ENCODE measurements at regions not wholly inside any gene's neighbourhood (a gene's known extent, or its start where the extent isn't known, plus 50 kb on each side); places are given as distances from the start of the nearest gene placed in this dataset.
"Not testable (repeated sequence)": the region's sequence is repeated elsewhere in the genome, so short reads cannot be mapped to it uniquely, and the experiment has no call there.

DNA sequence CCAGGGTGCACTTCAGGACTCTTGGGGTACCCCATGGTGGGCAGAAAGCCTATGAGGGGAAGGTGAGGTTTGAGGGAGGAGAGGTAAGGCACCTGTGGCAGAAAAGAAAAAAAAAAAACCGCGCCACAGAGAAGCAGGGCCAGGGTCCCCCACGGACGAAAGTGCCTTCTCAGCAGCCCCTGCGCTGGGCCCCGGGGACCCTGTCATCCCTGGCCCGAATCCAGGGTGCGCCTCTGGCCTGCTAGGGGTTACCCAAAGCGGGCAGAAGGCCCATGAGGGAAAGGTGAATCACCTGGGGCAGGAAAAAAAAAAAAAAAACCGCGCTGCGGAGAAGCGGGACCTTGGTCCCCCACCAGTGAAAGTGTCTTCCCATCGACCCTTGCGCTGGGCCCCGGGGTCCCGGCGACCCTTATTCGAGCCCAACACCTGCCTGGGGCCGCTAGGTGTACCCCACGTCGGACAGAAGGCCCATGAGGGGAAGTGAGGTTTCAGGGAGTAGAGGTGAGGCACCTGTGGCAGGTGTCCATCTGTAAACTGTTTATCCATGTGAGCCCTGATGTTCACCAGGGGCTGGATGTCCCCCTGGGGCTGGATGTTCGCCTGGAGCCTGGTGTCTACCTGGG is 191.9 kb downstream of the POTEM start:
- H3K9me3 Mint-ChIP-seq, H3K4me1 Mint-ChIP-seq, DNase-seq: not testable (repeated sequence)

DNA sequence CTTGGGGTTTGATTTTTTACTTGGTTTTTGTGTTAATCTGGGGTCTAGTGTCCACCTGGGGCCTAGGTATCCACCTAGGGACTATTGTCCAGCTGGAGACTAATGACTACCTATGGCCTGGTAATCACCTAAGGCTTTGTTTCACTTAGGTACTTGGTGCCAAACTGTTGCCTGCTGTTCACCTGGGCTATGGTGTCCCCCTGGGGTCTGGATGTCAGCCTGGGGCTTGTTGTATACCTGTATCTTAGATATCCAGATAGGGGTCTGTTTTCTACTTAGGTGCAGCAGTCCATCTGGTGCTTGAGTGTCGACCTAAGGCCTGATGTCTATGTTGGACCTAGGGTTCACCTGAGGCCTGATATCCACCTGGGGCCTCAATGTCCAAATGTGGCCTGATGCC is 193.1 kb downstream of the POTEM start:
- not testable (repeated sequence) for DNase-seq, ATAC-seq, H3K27me3 Mint-ChIP-seq, H3K4me1 Mint-ChIP-seq, H3K4me3 Mint-ChIP-seq, H3K27ac Mint-ChIP-seq, H3K9me3 Mint-ChIP-seq

More for the DNA sequence above, 191.9 kb downstream of the POTEM start:
- not testable (repeated sequence) for ATAC-seq, H3K4me3 Mint-ChIP-seq, H3K27ac Mint-ChIP-seq, H3K27me3 Mint-ChIP-seq

DNA sequence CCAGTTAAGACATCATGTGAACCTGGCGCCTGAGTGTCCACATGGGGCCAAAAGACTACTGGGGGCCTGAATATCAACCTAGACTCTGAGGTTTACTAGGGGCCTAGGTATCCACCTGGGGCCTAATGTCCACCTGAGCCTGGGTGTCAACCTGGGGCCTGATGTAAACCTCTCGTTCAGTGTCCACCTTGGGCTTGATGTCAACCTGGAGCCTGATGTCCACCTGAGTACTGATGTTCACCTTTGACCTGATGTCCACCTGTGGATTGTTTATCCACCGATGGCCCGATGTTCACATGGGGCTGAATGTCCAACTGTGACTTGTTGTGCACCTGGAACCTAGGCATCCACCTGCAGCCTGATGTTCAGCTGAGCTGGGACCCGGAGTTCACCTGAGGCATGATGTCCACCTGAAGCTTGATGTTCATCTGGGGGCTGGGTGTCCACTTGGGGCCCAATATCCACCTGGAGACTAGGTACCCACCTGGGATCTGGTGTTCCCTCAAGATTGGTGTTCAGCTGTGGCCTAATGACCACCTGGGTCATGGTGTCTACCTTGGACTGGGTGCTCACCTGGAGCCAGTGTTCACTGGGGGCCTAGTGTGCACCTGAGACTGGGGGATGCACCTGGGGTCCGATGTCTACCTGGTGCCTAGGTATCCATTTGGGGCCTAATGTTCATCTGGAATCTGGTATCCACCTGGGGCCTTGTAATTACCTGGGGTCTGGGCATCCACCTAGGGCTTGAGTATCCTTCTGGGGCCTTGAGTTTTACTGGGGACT is 194.2 kb downstream of the POTEM start:
- not testable (repeated sequence) for ATAC-seq, H3K9me3 Mint-ChIP-seq, H3K4me3 Mint-ChIP-seq

DNA sequence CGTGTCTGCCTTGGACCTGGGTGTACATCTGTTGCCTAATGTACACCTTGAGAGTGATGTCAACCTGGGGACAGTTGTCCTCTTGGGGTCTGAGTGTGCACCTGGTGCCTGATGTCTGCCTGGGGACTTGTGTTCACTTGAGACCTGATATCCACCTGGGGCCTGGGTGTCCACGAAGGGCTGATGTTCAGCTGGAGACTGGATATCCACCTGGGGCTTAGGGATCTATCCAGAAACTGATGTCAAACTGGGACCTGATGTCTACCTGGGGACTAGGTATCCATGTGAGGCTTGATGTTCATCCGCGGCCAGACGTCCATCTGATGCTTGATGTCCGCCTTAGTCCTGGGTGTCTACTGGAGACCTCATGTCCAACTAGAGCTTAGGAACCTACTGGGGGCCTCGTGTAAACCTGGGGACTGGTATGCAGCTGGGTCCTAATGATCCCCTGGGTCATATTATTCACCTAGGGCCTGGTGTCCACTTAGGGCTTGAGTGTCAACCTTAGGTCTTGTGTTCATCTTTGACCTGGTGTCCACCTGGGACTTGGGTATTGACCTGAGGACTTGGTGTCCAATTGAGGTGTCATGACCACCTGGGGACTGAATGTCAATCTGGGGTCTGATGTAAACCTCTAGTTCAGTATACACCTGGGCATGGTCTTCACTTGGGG is 194.9 kb downstream of the POTEM start:
- not testable (repeated sequence) for H3K9me3 Mint-ChIP-seq, H3K27ac Mint-ChIP-seq, H3K4me3 Mint-ChIP-seq, H3K27me3 Mint-ChIP-seq, H3K4me1 Mint-ChIP-seq, DNase-seq, ATAC-seq

More for the DNA sequence above, 194.2 kb downstream of the POTEM start:
- not testable (repeated sequence) for H3K4me1 Mint-ChIP-seq, DNase-seq, H3K27ac Mint-ChIP-seq, H3K27me3 Mint-ChIP-seq

DNA sequence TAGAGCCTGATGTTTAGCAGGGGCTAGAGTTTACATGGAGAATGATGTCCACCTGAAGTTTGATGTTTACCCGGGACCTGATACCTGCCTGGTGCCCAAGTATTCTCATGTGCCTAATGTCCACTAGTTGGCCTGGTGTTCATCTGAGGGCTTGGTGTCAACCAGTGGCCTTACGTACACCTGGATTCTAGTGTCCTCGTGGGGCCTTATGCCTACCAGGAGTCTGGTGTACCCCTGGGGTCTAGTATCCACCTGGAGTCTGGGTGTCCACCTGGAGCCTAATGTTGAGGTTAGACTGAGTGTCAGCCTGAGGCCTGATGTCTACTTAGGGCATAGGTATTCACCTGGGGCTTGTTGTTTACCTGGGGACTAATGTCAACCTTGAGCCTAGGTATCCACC is 195.7 kb downstream of the POTEM start:
- not testable (repeated sequence) for H3K27ac Mint-ChIP-seq, H3K4me3 Mint-ChIP-seq, DNase-seq, H3K9me3 Mint-ChIP-seq, ATAC-seq, H3K4me1 Mint-ChIP-seq, H3K27me3 Mint-ChIP-seq

DNA sequence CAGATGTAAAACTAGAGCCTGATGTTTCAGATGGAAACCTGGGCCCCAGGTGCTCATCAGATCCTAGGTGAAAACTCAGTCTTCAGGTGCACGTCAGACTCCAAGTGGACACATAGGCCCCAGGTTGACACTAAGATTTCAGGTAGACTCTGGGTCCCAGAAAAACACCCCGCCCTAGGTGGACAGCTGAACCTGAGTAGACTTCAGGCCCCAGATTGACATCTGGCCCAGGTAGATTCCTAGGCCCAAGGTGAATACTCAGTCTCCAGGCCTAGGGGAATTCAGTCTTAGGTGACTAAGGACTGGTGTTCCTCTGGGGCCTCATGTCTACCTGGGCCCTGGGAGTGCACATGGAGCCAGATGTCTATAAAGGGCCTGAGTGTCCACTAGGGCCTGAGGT is 196.7 kb downstream of the POTEM start:
- not testable (repeated sequence) for H3K4me3 Mint-ChIP-seq, H3K27me3 Mint-ChIP-seq, DNase-seq, H3K4me1 Mint-ChIP-seq, H3K9me3 Mint-ChIP-seq, H3K27ac Mint-ChIP-seq, ATAC-seq

DNA sequence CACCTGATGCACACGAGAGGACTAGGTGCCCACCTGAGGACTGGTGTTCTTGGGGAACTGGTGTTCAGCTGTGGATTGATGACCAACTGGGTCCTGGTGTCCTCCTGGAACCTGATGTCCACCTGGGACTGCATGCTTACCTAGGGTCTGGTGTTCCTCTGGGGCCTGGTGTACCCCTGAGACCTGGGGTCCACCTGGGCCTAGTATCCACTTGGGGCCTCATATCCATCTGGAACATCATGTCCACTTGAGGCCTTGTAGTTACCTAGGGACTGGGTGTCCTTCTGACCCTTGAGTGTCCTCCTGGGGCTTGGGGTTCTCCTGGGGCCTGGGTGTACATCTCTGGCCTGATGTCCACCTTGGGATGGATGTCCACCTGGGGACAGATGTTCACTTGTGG is 197.2 kb downstream of the POTEM start:
- not testable (repeated sequence) for H3K4me1 Mint-ChIP-seq, H3K27me3 Mint-ChIP-seq, H3K4me3 Mint-ChIP-seq, ATAC-seq, H3K9me3 Mint-ChIP-seq, DNase-seq, H3K27ac Mint-ChIP-seq

DNA sequence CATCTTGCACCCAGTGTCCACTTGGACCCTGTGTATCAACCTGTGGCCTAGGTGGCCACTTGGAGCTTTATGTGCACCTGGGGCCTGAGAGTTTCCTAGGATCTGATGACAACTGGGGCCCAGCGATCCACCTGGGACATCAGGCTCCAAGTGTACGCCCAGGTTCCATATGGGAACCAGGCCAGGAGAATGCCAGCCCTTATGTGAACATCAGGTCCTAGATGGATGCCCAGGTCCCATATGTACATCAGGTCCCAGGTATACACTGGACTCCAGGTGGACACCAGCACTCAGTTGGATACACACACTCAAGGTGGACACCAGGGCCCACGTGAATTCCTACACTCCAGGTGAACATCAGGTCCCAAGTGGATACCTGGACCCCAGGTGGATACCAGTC is 198.8 kb downstream of the POTEM start:
- H3K9me3 Mint-ChIP-seq, H3K4me3 Mint-ChIP-seq, DNase-seq, H3K27me3 Mint-ChIP-seq, H3K27ac Mint-ChIP-seq, ATAC-seq, H3K4me1 Mint-ChIP-seq: not testable (repeated sequence)

DNA sequence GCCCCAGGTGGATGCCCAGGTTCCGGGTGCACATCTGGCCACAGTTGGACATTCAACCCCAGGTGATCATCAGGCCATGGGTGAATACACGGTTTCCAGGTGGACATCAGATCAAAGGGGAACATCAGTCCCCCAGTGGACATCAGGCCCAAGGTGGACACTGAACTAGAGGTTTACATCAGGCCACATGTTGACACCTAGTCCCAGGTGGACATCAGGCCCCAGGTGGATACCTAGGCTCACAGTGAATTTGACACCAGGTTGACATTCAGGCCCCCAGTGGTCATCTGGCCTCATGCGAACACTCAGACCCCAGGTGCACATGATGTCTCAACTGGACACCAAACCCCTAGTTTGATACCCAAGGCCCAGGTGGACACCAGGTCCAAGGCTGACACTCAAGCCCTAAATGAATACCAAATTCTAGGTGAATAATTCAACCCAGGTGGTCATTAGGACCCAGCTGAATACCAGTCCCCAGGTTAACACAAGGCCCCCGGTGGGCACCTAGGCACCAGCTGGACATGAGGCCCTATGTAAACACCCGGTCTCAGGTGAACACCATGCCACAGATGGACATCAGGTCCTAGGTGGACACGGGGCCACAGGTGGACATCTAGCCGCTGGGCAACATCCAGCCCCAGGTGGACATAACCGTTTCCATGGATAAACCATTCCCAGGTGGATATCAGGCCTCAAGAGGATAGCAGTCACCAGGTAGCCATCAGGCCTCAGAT is 200.4 kb downstream of the POTEM start:
- DNase-seq, H3K27me3 Mint-ChIP-seq, H3K4me3 Mint-ChIP-seq, H3K9me3 Mint-ChIP-seq, H3K4me1 Mint-ChIP-seq, H3K27ac Mint-ChIP-seq, ATAC-seq: not testable (repeated sequence)

DNA sequence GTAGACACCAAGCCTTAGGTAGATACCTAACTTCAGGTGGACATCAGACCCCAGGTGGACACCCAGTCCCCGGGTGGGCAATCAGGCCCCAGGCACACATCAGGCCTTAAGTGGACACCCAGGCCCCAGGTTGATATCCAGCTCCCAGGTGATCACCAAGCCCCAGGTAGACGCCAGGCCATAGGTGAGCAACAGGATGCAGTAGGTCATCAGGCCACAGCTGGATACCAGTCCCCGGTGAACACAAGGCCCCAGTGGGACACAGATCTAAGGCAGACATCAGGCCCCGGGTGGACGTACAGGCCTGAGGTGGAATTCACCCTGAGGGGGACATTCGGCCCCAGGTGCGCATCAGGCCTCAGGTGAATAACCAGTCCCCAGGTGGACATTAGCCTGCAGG is 201.0 kb downstream of the POTEM start:
- ATAC-seq, H3K4me1 Mint-ChIP-seq, H3K27me3 Mint-ChIP-seq, H3K9me3 Mint-ChIP-seq, DNase-seq, H3K4me3 Mint-ChIP-seq, H3K27ac Mint-ChIP-seq: not testable (repeated sequence)

DNA sequence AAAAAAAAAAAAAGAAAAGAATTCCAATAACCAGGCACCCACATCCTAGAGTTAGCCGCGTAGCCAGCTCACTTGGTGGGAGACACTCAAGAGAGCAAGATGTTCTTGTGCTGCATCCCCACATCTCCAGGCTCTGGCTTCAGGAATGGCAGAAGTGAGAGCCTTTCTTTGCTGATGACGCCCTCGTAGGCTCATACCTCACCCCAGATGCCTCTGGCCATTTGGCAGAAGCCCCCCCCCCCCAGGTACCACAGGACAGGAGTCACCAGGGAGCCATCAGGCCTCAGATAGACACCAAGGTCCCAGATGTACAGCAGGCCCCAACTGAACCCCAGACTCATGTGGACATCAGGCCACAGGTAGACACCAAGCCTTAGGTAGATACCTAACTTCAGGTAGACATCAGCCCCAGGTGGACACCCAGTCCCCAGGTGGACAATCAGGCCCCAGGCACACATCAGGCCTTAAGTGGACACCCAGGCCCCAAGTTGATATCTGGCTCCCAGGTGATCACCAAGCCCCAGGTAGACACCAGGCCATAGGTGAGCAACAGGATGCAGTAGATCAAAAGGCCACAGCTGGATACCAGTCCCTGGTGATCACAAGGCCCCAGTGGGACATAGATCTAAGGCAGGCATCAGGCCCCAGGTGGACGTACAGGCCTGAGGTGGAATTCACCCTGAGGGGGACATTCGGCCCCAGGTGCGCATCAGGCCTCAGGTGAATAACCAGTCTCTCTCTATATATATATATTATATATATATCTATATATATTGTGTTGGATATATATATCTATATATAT is 202.5 kb downstream of the POTEM start:
- H3K4me1 Mint-ChIP-seq, H3K27me3 Mint-ChIP-seq, ATAC-seq, H3K4me3 Mint-ChIP-seq, DNase-seq, H3K9me3 Mint-ChIP-seq: not testable (repeated sequence)
- H3K27ac Mint-ChIP-seq: peak overlapping the region in 1 of 2 donors; percentile 48

DNA sequence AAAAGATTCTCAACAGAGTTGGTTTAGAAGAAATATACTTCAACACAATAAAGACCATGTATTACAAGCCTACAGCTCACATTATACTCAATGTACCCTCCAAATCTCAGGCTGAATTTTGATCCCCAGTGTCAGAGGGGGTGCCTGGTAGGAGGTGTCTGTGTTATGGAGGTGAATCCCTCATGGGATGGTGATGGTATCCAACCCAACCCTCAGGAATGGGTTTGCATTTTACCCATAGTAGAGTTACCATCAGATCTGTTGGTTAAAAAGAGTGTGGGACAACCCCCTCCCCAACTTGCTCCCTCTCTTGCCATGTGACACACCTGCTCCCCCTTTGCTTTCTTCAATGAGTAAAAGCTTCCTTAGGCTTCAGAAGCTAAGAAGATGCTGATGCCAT is 205.5 kb downstream of the POTEM start:
- not testable (repeated sequence) for H3K27me3 Mint-ChIP-seq, H3K4me1 Mint-ChIP-seq, ATAC-seq, H3K27ac Mint-ChIP-seq, DNase-seq, H3K9me3 Mint-ChIP-seq, H3K4me3 Mint-ChIP-seq

DNA sequence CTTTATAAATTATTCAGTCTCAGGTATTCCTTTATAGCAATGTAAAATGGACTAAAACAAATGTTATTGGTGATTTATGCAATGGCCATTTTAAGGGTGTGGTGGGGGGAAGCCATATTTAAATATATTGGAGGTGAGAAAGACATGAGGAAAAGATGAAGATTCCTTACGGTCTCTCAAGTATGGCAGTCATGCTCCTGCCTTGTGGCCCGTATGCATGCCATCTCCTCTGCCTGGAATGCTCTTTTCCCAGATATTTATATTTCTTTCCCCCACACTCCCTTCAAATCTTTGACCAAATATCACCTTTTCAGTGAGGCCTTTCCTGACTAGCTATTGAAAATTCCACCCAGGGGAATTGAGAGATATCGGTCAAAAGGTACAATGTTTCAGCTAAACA is 206.0 kb downstream of the POTEM start:
- H3K9me3 Mint-ChIP-seq, H3K4me3 Mint-ChIP-seq, H3K4me1 Mint-ChIP-seq, H3K27ac Mint-ChIP-seq, H3K27me3 Mint-ChIP-seq, ATAC-seq, DNase-seq: not testable (repeated sequence)

DNA sequence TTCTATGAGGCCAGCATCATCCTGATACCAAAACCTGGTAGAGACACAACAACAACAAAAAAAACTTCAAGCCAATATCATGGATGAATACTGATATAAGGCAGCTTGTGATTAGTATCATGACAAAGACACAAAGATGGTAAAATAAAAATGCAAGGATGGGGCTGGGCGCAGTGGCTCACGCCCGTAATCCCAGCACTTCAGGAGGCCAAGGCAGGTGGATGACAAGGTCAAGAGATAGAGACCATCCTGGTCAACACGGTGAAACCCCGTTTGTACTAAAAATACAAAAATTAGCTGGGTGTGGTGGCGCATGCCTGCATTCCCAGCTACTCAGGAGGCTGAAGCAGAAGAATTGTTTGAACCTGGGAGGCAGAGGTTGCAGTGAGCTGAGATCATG is 210.2 kb downstream of the POTEM start:
- DNase-seq, H3K27me3 Mint-ChIP-seq, H3K4me1 Mint-ChIP-seq, H3K27ac Mint-ChIP-seq, H3K4me3 Mint-ChIP-seq, ATAC-seq: not testable (repeated sequence)
- peaks cover 0 to 11% of the 10 kb centered on the region in 2 donors for H3K9me3 Mint-ChIP-seq

DNA sequence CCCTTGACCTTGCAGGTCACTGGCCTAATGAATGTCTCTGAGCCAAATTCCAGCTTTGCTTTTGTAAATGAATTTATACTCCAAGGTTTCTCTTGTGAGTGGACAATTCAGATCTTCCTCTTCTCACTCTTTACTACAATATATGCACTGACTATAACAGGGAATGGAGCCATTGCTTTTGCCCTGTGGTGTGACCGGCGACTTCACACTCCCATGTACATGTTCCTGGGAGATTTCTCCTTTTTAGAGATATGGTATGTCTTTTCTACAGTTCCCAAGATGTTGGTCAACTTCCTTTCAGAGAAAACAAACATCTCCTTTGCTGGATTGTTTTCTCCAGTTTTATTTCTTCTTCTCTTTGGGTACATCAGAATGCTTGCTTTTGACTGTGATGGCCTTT is 213.1 kb downstream of the POTEM start:
- H3K27me3 Mint-ChIP-seq, ATAC-seq, DNase-seq, H3K4me3 Mint-ChIP-seq, H3K4me1 Mint-ChIP-seq, H3K27ac Mint-ChIP-seq: not testable (repeated sequence)
- H3K9me3 Mint-ChIP-seq: peaks cover 0 to 11% of the 10 kb centered on the region in 2 donors

All from stimulated activated naive CD8-positive, alpha-beta T cell treated with anti-CD3 and anti-CD28 coated beads, Interleukin-15, amount 100 ng/mL, for 72 hours (primary cell).